Nephron progenitor cell (in vitro differentiated cells): ENCODE measurements at regions not wholly inside any gene's neighbourhood (a gene's known extent, or its start where the extent isn't known, plus 50 kb on each side); places are given as distances from the start of the nearest gene placed in this dataset.
"Not testable (repeated sequence)": the region's sequence is repeated elsewhere in the genome, so short reads cannot be mapped to it uniquely, and the experiment has no call there.

Source experiments
- DNase-seq: peaks from one replicate; pipeline ENCODE4 v3.0.0; 2021
- H3K27ac Mint-ChIP-seq: 2 replicates; pipeline ENCODE4 v1.8.0; 2021; ENCODE audit warnings: mild to moderate bottlenecking, moderate library complexity, mixed read lengths
- H3K27me3 Mint-ChIP-seq: 2 replicates; pipeline ENCODE4 v1.8.0; 2021; ENCODE audit warnings: mild to moderate bottlenecking, low read depth, mixed read lengths; ENCODE audit not compliant: poor library complexity
- H3K36me3 Mint-ChIP-seq: 2 replicates; pipeline ENCODE4 v1.8.0; 2021; ENCODE audit warnings: low read depth, mixed read lengths
- H3K4me1 Mint-ChIP-seq: 2 replicates; pipeline ENCODE4 v1.8.0; 2021; ENCODE audit warnings: mixed read lengths
- H3K4me3 Mint-ChIP-seq: 2 replicates; pipeline ENCODE4 v1.8.0; 2021; ENCODE audit warnings: mild to moderate bottlenecking, moderate library complexity, mixed read lengths
- H3K9me3 Mint-ChIP-seq: 2 replicates; pipeline ENCODE4 v1.8.0; 2021; ENCODE audit warnings: mild to moderate bottlenecking, moderate library complexity, mixed read lengths
- CTCF ChIP-seq: fragments of 200-600 bp; sonication (generic); IDR thresholded peaks from 2 replicates; pipeline ENCODE4 v1.5.0; 2021; ENCODE audit warnings: antibody characterized with exemption

GRCh38 chr18:8911408-8912340 is 190.8 kb upstream of the NDUFV2 start:
- H3K9me3 Mint-ChIP-seq: peaks cover 51% of the 10 kb centered on the region
- no peak for DNase-seq
- no peak overlapping the region for H3K4me3 Mint-ChIP-seq
- no peak for TF ChIP-seq CTCF
- peaks cover 20% of the 10 kb centered on the region for H3K4me1 Mint-ChIP-seq
- H3K36me3 Mint-ChIP-seq: peaks cover 8% of the 10 kb centered on the region
- H3K27ac Mint-ChIP-seq: peak overlapping the region; percentile 37
- peaks cover 8% of the 10 kb centered on the region for H3K27me3 Mint-ChIP-seq

- peaks cover 53% of the 10 kb centered on the region for H3K9me3 Mint-ChIP-seq
- peak overlapping the region; percentile 68 for H3K4me3 Mint-ChIP-seq
- no peak for TF ChIP-seq CTCF
- peak overlapping the region; percentile 50 for H3K27ac Mint-ChIP-seq
- H3K36me3 Mint-ChIP-seq: peaks cover 8% of the 10 kb centered on the region
- peak; percentile 10 for DNase-seq
- H3K27me3 Mint-ChIP-seq: peaks cover 8% of the 10 kb centered on the region
- peaks cover 20% of the 10 kb centered on the region for H3K4me1 Mint-ChIP-seq
Observed at GRCh38 chr18:8912348-8913326, 189.9 kb upstream of the NDUFV2 start.

- not testable (repeated sequence) for H3K27me3 Mint-ChIP-seq, H3K4me3 Mint-ChIP-seq, DNase-seq, H3K27ac Mint-ChIP-seq, H3K36me3 Mint-ChIP-seq
- Mint-ChIP-seq H3K4me1 (peaks cover 20% of the 10 kb centered on the region), H3K9me3 (peaks cover 43% of the 10 kb centered on the region)
Observed at GRCh38 chr18:8913606-8914403, 188.7 kb upstream of the NDUFV2 start.

- H3K27ac Mint-ChIP-seq, H3K36me3 Mint-ChIP-seq, DNase-seq, H3K4me3 Mint-ChIP-seq, H3K27me3 Mint-ChIP-seq: not testable (repeated sequence)
- H3K4me1 Mint-ChIP-seq: peaks cover 20% of the 10 kb centered on the region
- H3K9me3 Mint-ChIP-seq: peaks cover 37% of the 10 kb centered on the region
Observed at GRCh38 chr18:8914404-8915264, 187.9 kb upstream of the NDUFV2 start.

DNA sequence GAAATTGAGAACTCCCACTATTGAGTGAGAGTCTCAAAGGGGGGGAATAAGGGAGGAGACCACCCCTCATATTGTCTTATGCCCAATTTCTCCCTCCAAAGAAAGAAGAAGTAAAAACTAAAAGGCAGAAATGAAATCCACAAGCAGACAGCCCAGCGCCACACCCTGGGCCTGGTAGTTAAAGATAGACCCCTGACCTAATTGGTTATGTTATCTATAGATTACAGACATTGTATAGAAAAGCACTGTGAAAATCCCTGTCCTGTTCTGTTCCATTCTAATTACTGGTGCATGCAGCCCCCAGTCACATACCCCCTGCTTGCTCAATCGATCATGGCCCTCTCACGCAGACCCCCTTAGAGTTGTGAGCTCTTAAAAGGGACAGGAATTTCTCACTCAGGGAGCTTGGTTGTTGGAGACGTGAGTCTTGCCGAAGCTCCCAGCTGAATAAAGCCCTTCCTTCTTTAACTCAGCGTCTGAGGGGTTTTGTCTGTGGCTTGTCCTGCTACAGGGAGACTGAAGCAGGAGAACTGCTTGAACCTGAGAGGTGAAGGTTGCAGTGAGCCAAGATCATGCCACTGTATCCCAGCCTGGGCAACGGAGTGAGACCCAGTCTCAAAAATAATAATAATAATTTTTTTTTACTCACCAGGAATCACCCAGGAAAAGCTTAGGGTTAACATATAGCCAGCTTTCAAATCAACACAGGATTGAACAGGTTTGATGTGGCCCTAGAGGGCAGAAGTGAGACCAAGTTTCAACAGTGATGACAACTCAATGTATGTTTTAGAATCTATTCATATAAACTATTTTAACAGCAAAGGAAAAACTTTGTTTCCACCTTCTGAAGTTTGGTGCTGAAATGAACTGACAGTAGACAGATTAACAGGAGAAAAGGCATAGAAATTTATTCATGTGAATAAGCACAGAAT is 181.4 kb upstream of the NDUFV2 start:
- H3K27me3 Mint-ChIP-seq, H3K4me1 Mint-ChIP-seq, H3K4me3 Mint-ChIP-seq, DNase-seq, H3K27ac Mint-ChIP-seq, H3K36me3 Mint-ChIP-seq: not testable (repeated sequence)
- H3K9me3 Mint-ChIP-seq: peaks cover 28% of the 10 kb centered on the region

GRCh38 chr18:8926464-8926863 is 176.0 kb upstream of the NDUFV2 start:
- Mint-ChIP-seq H3K4me3 (no peak overlapping the region), H3K36me3 (peaks cover 16% of the 10 kb centered on the region), H3K9me3 (peaks cover 63% of the 10 kb centered on the region), H3K27ac (no peak overlapping the region), H3K4me1 (no peaks in the 10 kb centered on the region), H3K27me3 (no peaks in the 10 kb centered on the region)
- no peak for TF ChIP-seq CTCF
- DNase-seq: no peak
